KMS-11 (cell line): ENCODE measurements at regions not wholly inside any gene's neighbourhood (a gene's known extent, or its start where the extent isn't known, plus 50 kb on each side); places are given as distances from the start of the nearest gene placed in this dataset.

Source experiments
- H2AFZ ChIP-seq: fragments of 200-600 bp; sonication (generic); 2 replicates; pipeline ENCODE4 v1.6.1; 2016; ENCODE audit warnings: antibody characterized with exemption, mixed run types, low read depth
- H3K27ac ChIP-seq: fragments of 200-600 bp; sonication (generic); 2 replicates; pipeline ENCODE4 v1.6.1; 2016; ENCODE audit warnings: mild to moderate bottlenecking, mixed run types
- H3K27me3 ChIP-seq: fragments of 200-600 bp; sonication (generic); 2 replicates; pipeline ENCODE4 v1.6.1; 2017; ENCODE audit warnings: mild to moderate bottlenecking, low read depth, mixed run types, moderate library complexity; ENCODE audit not compliant: insufficient read depth
- H3K36me3 ChIP-seq: fragments of 200-600 bp; sonication (generic); 2 replicates; pipeline ENCODE4 v1.6.1; 2017; ENCODE audit warnings: mild to moderate bottlenecking, mixed run types; ENCODE audit not compliant: insufficient read depth
- H3K4me1 ChIP-seq: fragments of 200-600 bp; sonication (generic); 2 replicates; pipeline ENCODE4 v1.6.1; 2016; ENCODE audit warnings: mild to moderate bottlenecking, low read depth, mixed run types; ENCODE audit not compliant: poor library complexity, severe bottlenecking
- H3K4me2 ChIP-seq: fragments of 200-600 bp; sonication (generic); 2 replicates; pipeline ENCODE4 v1.7.0; 2016; ENCODE audit warnings: mild to moderate bottlenecking, mixed run types
- H3K4me3 ChIP-seq: fragments of 200-600 bp; sonication (generic); IDR thresholded peaks from 2 replicates; pipeline ENCODE4 v1.6.1; 2017; ENCODE audit warnings: low read depth, low read length, mixed read lengths; ENCODE audit not compliant: insufficient read depth
- H3K79me2 ChIP-seq: fragments of 200-600 bp; sonication (generic); 2 replicates; pipeline ENCODE4 v1.6.1; 2016; ENCODE audit warnings: low read depth, mixed run types; ENCODE audit not compliant: insufficient read depth
- H3K9ac ChIP-seq: fragments of 200-600 bp; sonication (generic); 2 replicates; pipeline ENCODE4 v1.6.1; 2016; ENCODE audit warnings: mild to moderate bottlenecking, mixed run types
- H4K20me1 ChIP-seq: fragments of 200-600 bp; sonication (generic); 2 replicates; pipeline ENCODE4 v1.6.1; 2016; ENCODE audit warnings: mild to moderate bottlenecking, mixed run types; ENCODE audit not compliant: insufficient read depth
- CTCF ChIP-seq: fragments of 200-600 bp; sonication (generic); conservative IDR thresholded peaks from 2 replicates; pipeline ENCODE4 v1.6.1; 2017; ENCODE audit warnings: low read depth, mild to moderate bottlenecking, antibody characterized with exemption, low read length, moderate library complexity, mixed read lengths

- TF ChIP-seq CTCF, result no peak
- H3K4me3 ChIP-seq, result no peak overlapping the region
- H3K27me3 ChIP-seq, result no peaks in the 10 kb centered on the region
- no peak overlapping the region for H3K9ac ChIP-seq
- H3K27ac ChIP-seq, result no peak overlapping the region
- no peaks in the 10 kb centered on the region for H3K79me2 ChIP-seq
- no peaks in the 10 kb centered on the region for H4K20me1 ChIP-seq
- no peaks in the 10 kb centered on the region for H3K36me3 ChIP-seq
- H3K4me1 ChIP-seq, result peaks cover 14% of the 10 kb centered on the region
- H2AFZ ChIP-seq, result no peak overlapping the region
- no peak overlapping the region for H3K4me2 ChIP-seq
Observed at GRCh38 chr5:143888912-143889311, 77.0 kb downstream of the HMHB1 start.

GRCh38 chr5:143889986-143890385 is 78.0 kb downstream of the HMHB1 start:
- H2AFZ ChIP-seq, result no peak overlapping the region
- H3K36me3 ChIP-seq, result no peaks in the 10 kb centered on the region
- no peak overlapping the region for H3K9ac ChIP-seq
- no peaks in the 10 kb centered on the region for H3K27me3 ChIP-seq
- H3K4me3 ChIP-seq, result no peak overlapping the region
- peaks cover 3% of the 10 kb centered on the region for H3K4me1 ChIP-seq
- no peak overlapping the region for H3K4me2 ChIP-seq
- no peak overlapping the region for H3K27ac ChIP-seq
- TF ChIP-seq CTCF, result no peak
- H4K20me1 ChIP-seq, result no peaks in the 10 kb centered on the region
- H3K79me2 ChIP-seq, result no peaks in the 10 kb centered on the region

- H3K4me3 ChIP-seq, result no peak overlapping the region
- H3K27me3 ChIP-seq, result no peaks in the 10 kb centered on the region
- H2AFZ ChIP-seq, result no peak overlapping the region
- H3K27ac ChIP-seq, result no peak overlapping the region
- H3K4me1 ChIP-seq, result no peaks in the 10 kb centered on the region
- TF ChIP-seq CTCF, result no peak
- H3K4me2 ChIP-seq, result no peak overlapping the region
- H3K36me3 ChIP-seq, result no peaks in the 10 kb centered on the region
- no peaks in the 10 kb centered on the region for H4K20me1 ChIP-seq
- no peak overlapping the region for H3K9ac ChIP-seq
- no peaks in the 10 kb centered on the region for H3K79me2 ChIP-seq
Observed at GRCh38 chr5:143890487-143890886, 78.5 kb downstream of the HMHB1 start.

- H3K27me3 ChIP-seq, result no peaks in the 10 kb centered on the region
- no peak overlapping the region for H3K9ac ChIP-seq
- H3K4me1 ChIP-seq, result no peaks in the 10 kb centered on the region
- no peak overlapping the region for H3K27ac ChIP-seq
- no peaks in the 10 kb centered on the region for H3K36me3 ChIP-seq
- H3K4me2 ChIP-seq, result no peak overlapping the region
- no peaks in the 10 kb centered on the region for H3K79me2 ChIP-seq
- H2AFZ ChIP-seq, result no peak overlapping the region
- no peak for TF ChIP-seq CTCF
- H4K20me1 ChIP-seq, result no peaks in the 10 kb centered on the region
- H3K4me3 ChIP-seq, result no peak overlapping the region
Observed at GRCh38 chr5:143892271-143892670, 80.3 kb downstream of the HMHB1 start.

- Histone ChIP-seq H3K4me1 (no peaks in the 10 kb centered on the region), H4K20me1 (no peaks in the 10 kb centered on the region), H3K4me2 (no peak overlapping the region), H3K4me3 (no peak overlapping the region), H3K27me3 (no peaks in the 10 kb centered on the region), H3K9ac (no peak overlapping the region), H3K27ac (no peak overlapping the region), H3K36me3 (no peaks in the 10 kb centered on the region), H2AFZ (no peak overlapping the region), H3K79me2 (no peaks in the 10 kb centered on the region)
- no peak for TF ChIP-seq CTCF
Observed at GRCh38 chr5:143892908-143893307, 80.9 kb downstream of the HMHB1 start.
